ENCODE measurements at regions not wholly inside any gene's neighbourhood (a gene's known extent, or its start where the extent isn't known, plus 50 kb on each side); places are given as distances from the start of the nearest gene placed in this dataset.

- TF ChIP-seq CTCF (IDR thresholded peaks at IDR 0.05; ENCODE audit: low read length) (no peak), EZH2 (IDR thresholded peaks at IDR 0.05; ENCODE audit: borderline replicate concordance, low read length) (no peak)
Observed at GRCh38 chr7:125651823-125652528, 722.4 kb upstream of the POT1 start.

All from OCI-LY1 (cell line).